ENCODE measurements at regions not wholly inside any gene's neighbourhood (a gene's known extent, or its start where the extent isn't known, plus 50 kb on each side); places are given as distances from the start of the nearest gene placed in this dataset.

DNA sequence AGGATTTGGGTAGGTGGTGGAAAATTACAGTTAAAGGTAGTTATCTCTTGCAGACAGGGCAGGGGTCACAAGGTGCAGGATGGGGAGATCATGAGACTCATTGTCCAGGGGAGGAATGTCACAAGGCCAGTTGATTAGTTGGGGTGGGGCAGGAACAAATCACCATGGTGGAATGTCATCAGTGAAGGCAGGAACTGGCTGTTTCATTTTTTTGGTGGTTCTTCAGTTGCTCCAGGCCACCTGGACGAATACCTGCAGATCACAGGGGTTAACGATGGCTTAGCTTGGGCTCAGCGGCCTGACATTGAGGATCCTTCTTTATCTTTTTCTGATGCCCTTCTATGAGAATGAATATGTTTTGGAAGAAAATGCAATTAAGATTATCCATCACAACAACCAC, 87.1 kb downstream of the KPNA2 start:
- no peaks in the 10 kb centered on the region; a peak in 1 of 7 replicates for H3K4me1 ChIP-seq (replicated peaks in 1 of 4; ENCODE audit: control insufficient read depth in 3 of 4, insufficient read depth in 4 of 4, low read length in 3 of 4)
- no peak overlapping the region for H2BK120ac ChIP-seq (replicated peaks; ENCODE audit: low read depth, low read length)
- H2BK20ac ChIP-seq (ENCODE audit: low read length), result no peak overlapping the region
- ChIA-PET POLR2A (ENCODE audit: partially characterized antibody) (no interaction called here), CTCF (ENCODE audit: partially characterized antibody) (interaction anchor here (0.9 to 1.4 kb wide), 2 partner anchors 8 to 491 kb away, joined by 3 to 5 read pairs; no protein-coding TSS in a partner anchor)
- H2BK12ac ChIP-seq (ENCODE audit: low read depth, low read length), result no peak overlapping the region
- no peak overlapping the region for H2AK5ac ChIP-seq (ENCODE audit: low read depth, low read length)
- no peaks in the 10 kb centered on the region for H3K79me2 ChIP-seq (ENCODE audit: control insufficient read depth in 1 of 2, insufficient read depth in 2 of 2, low read length in 2 of 2)
- H3K56ac ChIP-seq (replicated peaks; ENCODE audit: insufficient read length, low read depth, low read length), result no peak overlapping the region
- H3K23me2 ChIP-seq (ENCODE audit: low read depth, low read length), result no peaks in the 10 kb centered on the region
- no peak overlapping the region for H3K27ac ChIP-seq (ENCODE audit: low read depth, low read length)
- no peaks in the 10 kb centered on the region for H3K79me1 ChIP-seq (ENCODE audit: low read depth, low read length)
- H3K14ac ChIP-seq (ENCODE audit: insufficient read length), result no peak overlapping the region
- no peak overlapping the region for H2BK5ac ChIP-seq (ENCODE audit: low read depth, low read length)
- no peak overlapping the region for H4K91ac ChIP-seq (replicated peaks; ENCODE audit: insufficient read length, low read length)
- H4K20me1 ChIP-seq (replicated peaks in 1 of 2; ENCODE audit: control insufficient read depth in 1 of 2, insufficient read depth in 2 of 2, low read length in 2 of 2), result no peaks in the 10 kb centered on the region
- no peak overlapping the region for H3K9ac ChIP-seq (replicated peaks in 1 of 4; ENCODE audit: extremely low read depth in 1 of 4, low read depth in 3 of 4, low read length in 3 of 4)
- no peaks in the 10 kb centered on the region for H3K36me3 ChIP-seq (ENCODE audit: control insufficient read depth in 2 of 4, insufficient read depth in 4 of 4, low read length in 3 of 4)
- H3K27me3 ChIP-seq (replicated peaks in 1 of 4; ENCODE audit: control insufficient read depth in 3 of 4, extremely low read depth in 1 of 4, insufficient read depth in 3 of 4, low read length in 3 of 4), result no peaks in the 10 kb centered on the region
- H3K4me3 ChIP-seq (ENCODE audit: extremely low read depth in 1 of 4, insufficient read depth in 2 of 4, low read depth in 3 of 4, low read length in 4 of 4), result no peak overlapping the region
- H4K5ac ChIP-seq (ENCODE audit: insufficient read length, low read depth, low read length), result no peak overlapping the region
- H3K4me2 ChIP-seq (ENCODE audit: insufficient read depth in 1 of 2, low read depth in 2 of 2, low read length in 2 of 2), result no peak overlapping the region
- no peak overlapping the region for H3K4ac ChIP-seq (replicated peaks; ENCODE audit: insufficient read length, low read depth, low read length)
- no peak overlapping the region for H2BK15ac ChIP-seq (ENCODE audit: low read length)
- FAIRE-seq (no peak), DNase-seq (ENCODE audit: low read depth in 1 of 2, low spot score in 2 of 2) (no peak)
- no peaks in the 10 kb centered on the region for H3K9me3 ChIP-seq (ENCODE audit: insufficient read depth in 2 of 2, low read depth in 1 of 2, low read length in 1 of 2)
- no peak overlapping the region for H2AFZ ChIP-seq (ENCODE audit: low read length)
- H3K18ac ChIP-seq (ENCODE audit: extremely low read depth, low read length), result no peak overlapping the region
- no peak overlapping the region for H4K8ac ChIP-seq (ENCODE audit: extremely low read depth, insufficient read depth, low read length)
- WGBS, 2 experiments (ENCODE audit: extremely low coverage in 1 of 2, insufficient coverage in 1 of 2, insufficient read length in 1 of 2, insufficient replicate concordance in 2 of 2, low coverage in 1 of 2, low lambda C conversion rate in 2 of 2, missing lambda C conversion rate in 1 of 2), result 89% methylated on average over 3 of the region's 3 CpGs; no CpG with 5 or more reads in 1 of the 2 experiments
- no peak overlapping the region for H3K23ac ChIP-seq (ENCODE audit: insufficient read length)
- TF ChIP-seq CTBP2 (IDR thresholded peaks at IDR 0.05; ENCODE audit: borderline replicate concordance, insufficient read depth, insufficient read length, low read length), result no peak
- TF ChIP-seq KDM4A (IDR thresholded peaks at IDR 0.05; ENCODE audit: low read depth, low read length, severe bottlenecking), result no peak

Measured in H1 (cell line).